ENCODE measurements at regions not wholly inside any gene's neighbourhood (a gene's known extent, or its start where the extent isn't known, plus 50 kb on each side); places are given as distances from the start of the nearest gene placed in this dataset.
"Not testable (repeated sequence)": the region's sequence is repeated elsewhere in the genome, so short reads cannot be mapped to it uniquely, and the experiment has no call there.

DNA sequence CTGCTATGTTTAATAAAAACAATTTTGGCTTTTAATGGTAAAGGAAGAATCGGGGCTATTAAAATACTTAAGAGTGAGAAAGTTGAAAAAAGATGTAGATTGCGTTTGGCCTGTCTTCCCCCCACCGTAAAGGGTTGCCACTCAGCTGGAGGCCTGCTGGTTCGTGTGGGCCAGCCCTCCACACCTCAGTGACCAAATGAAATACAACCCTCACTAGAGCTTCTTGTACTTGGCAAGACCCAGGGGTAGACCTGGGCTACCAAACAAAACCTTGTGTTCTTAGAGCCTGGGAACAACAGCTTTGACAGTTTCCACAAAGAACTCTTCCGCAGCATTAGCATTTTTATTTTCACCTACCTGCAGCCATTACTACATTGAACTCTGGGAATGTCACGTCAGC, 152.8 kb upstream of the PABPC3 start:
- H4K5ac ChIP-seq (ENCODE audit: low read length) = no peak overlapping the region
- no peak overlapping the region for H3K9ac ChIP-seq (ENCODE audit: low read length)
- no peak for DNase-seq
- H3K4ac ChIP-seq (ENCODE audit: low read depth, low read length) = no peak overlapping the region
- no peaks in the 10 kb centered on the region for H3K79me2 ChIP-seq (ENCODE audit: control insufficient read depth, insufficient read depth, low read length)
- H3K18ac ChIP-seq (ENCODE audit: low read length) = no peak overlapping the region
- no peak overlapping the region for H4K8ac ChIP-seq (ENCODE audit: low read depth, low read length)
- no peak overlapping the region for H3K27ac ChIP-seq (ENCODE audit: low read depth, low read length)
- no peak overlapping the region for H3K56ac ChIP-seq (ENCODE audit: low read length)
- H3K4me1 ChIP-seq (ENCODE audit: control insufficient read depth, low read depth, low read length) = no peaks in the 10 kb centered on the region
- no peak overlapping the region for H2AK5ac ChIP-seq (ENCODE audit: low read length)
- WGBS (ENCODE audit: extremely low coverage, insufficient coverage, low lambda C conversion rate) = no CpG with 5 or more reads among the region's 6 CpGs
- no peak overlapping the region for H3K4me3 ChIP-seq (ENCODE audit: low read length)
- H3K79me1 ChIP-seq (ENCODE audit: low read length) = no peaks in the 10 kb centered on the region
- H2BK5ac ChIP-seq (ENCODE audit: low read length) = no peak overlapping the region
- H2BK120ac ChIP-seq (ENCODE audit: low read depth, low read length) = no peak overlapping the region
- H2BK15ac ChIP-seq (replicated peaks; ENCODE audit: low read depth) = no peak overlapping the region
- H3K36me3 ChIP-seq (ENCODE audit: control insufficient read depth, insufficient read depth, low read length) = no peaks in the 10 kb centered on the region
- no peaks in the 10 kb centered on the region for H3K27me3 ChIP-seq (ENCODE audit: insufficient read depth, low read length, poor library complexity)
- no peak overlapping the region for H3K23ac ChIP-seq (ENCODE audit: low read length)
- H3K4me2 ChIP-seq (ENCODE audit: low read length) = no peak overlapping the region

DNA sequence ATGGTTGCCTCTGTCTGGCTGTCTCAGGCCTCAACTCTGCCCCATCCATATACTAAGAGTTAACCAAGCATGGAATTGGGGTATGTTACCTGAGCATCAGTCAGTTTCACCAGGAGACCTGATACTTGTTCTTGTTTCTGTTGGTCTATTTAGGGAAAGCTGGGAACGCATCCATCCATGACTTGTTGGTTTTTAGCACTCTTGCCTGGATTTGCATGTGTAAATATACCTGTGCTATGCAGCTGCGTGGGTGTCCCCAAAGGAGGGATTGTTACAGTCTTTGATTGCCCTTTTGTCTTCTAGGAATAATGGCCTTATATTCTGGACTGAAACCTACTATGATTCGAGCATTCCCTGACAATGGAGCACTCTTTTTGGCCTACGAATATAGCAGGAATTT, 151.9 kb upstream of the PABPC3 start:
- H4K8ac ChIP-seq (ENCODE audit: low read depth, low read length); H3K79me2 ChIP-seq (ENCODE audit: control insufficient read depth, insufficient read depth, low read length); DNase-seq; H3K4ac ChIP-seq (ENCODE audit: low read depth, low read length); H3K56ac ChIP-seq (ENCODE audit: low read length); H3K27me3 ChIP-seq (ENCODE audit: insufficient read depth, low read length, poor library complexity); H3K4me1 ChIP-seq (ENCODE audit: control insufficient read depth, low read depth, low read length); H3K23ac ChIP-seq (ENCODE audit: low read length); H3K27ac ChIP-seq (ENCODE audit: low read depth, low read length); H4K5ac ChIP-seq (ENCODE audit: low read length); H3K9ac ChIP-seq (ENCODE audit: low read length); H2AK5ac ChIP-seq (ENCODE audit: low read length); H2BK15ac ChIP-seq (replicated peaks; ENCODE audit: low read depth); H3K79me1 ChIP-seq (ENCODE audit: low read length); H2BK120ac ChIP-seq (ENCODE audit: low read depth, low read length); H3K36me3 ChIP-seq (ENCODE audit: control insufficient read depth, insufficient read depth, low read length); H3K18ac ChIP-seq (ENCODE audit: low read length); H3K4me3 ChIP-seq (ENCODE audit: low read length); H3K4me2 ChIP-seq (ENCODE audit: low read length); H2BK5ac ChIP-seq (ENCODE audit: low read length): not testable (repeated sequence)
- WGBS (ENCODE audit: extremely low coverage, insufficient coverage, low lambda C conversion rate) = no CpG with 5 or more reads among the region's 4 CpGs

DNA sequence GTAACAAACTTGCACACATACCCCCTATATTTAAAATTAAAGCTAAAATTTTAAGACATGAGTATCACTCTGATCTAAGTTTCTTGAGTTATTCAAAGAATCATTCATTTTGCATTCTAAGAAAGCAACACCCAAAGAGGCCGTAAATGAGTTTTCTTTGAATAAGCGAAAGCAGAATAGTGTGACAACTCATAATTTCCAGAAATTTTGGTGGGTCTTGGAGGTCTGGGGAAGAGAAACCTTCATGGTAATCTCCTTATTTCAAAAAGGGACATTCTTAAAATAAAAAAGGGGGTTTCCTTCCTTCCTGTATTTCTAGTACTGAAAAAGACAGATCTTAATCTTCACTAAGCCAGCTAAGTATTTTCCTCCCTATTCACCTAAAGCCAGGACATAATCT, 147.0 kb upstream of the PABPC3 start:
- not testable (repeated sequence) for H4K5ac ChIP-seq (ENCODE audit: low read length); H3K18ac ChIP-seq (ENCODE audit: low read length); H3K27ac ChIP-seq (ENCODE audit: low read depth, low read length); H2BK15ac ChIP-seq (replicated peaks; ENCODE audit: low read depth); H3K4me1 ChIP-seq (ENCODE audit: control insufficient read depth, low read depth, low read length); H3K79me2 ChIP-seq (ENCODE audit: control insufficient read depth, insufficient read depth, low read length); H2BK120ac ChIP-seq (ENCODE audit: low read depth, low read length); H3K9ac ChIP-seq (ENCODE audit: low read length); H3K79me1 ChIP-seq (ENCODE audit: low read length); H3K56ac ChIP-seq (ENCODE audit: low read length); H3K4me3 ChIP-seq (ENCODE audit: low read length); H3K23ac ChIP-seq (ENCODE audit: low read length); H3K27me3 ChIP-seq (ENCODE audit: insufficient read depth, low read length, poor library complexity); H3K36me3 ChIP-seq (ENCODE audit: control insufficient read depth, insufficient read depth, low read length); H2BK5ac ChIP-seq (ENCODE audit: low read length); H3K4ac ChIP-seq (ENCODE audit: low read depth, low read length); DNase-seq; H2AK5ac ChIP-seq (ENCODE audit: low read length); H4K8ac ChIP-seq (ENCODE audit: low read depth, low read length); H3K4me2 ChIP-seq (ENCODE audit: low read length)
- WGBS (ENCODE audit: extremely low coverage, insufficient coverage, low lambda C conversion rate) = no CpG with 5 or more reads among the region's 2 CpGs

DNA sequence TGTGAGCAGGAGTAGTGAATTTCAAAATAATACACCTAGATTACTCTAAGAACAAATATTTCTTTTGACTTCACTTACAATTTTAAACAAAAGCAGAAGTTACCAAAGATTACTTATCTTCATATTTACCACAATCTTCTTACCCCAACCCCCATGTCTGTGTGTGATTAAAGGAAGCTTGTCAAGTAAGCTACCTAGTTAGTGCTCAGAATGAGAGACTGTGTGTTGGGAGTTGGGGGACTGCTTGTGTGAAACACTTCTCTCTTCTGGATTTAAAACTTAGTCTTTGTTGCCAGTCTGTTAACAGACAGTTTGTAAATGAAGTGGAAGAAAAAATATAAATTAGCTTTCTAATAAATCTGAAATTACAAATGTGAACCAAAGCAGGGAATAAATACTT, 145.3 kb upstream of the PABPC3 start:
- DNase-seq; H3K36me3 ChIP-seq (ENCODE audit: control insufficient read depth, insufficient read depth, low read length); H3K4me2 ChIP-seq (ENCODE audit: low read length); H4K8ac ChIP-seq (ENCODE audit: low read depth, low read length); H2AK5ac ChIP-seq (ENCODE audit: low read length); H2BK120ac ChIP-seq (ENCODE audit: low read depth, low read length); H3K79me2 ChIP-seq (ENCODE audit: control insufficient read depth, insufficient read depth, low read length); H3K23ac ChIP-seq (ENCODE audit: low read length); H3K27me3 ChIP-seq (ENCODE audit: insufficient read depth, low read length, poor library complexity); H4K5ac ChIP-seq (ENCODE audit: low read length); H3K4ac ChIP-seq (ENCODE audit: low read depth, low read length); H3K9ac ChIP-seq (ENCODE audit: low read length); H3K18ac ChIP-seq (ENCODE audit: low read length); H3K4me1 ChIP-seq (ENCODE audit: control insufficient read depth, low read depth, low read length); H3K56ac ChIP-seq (ENCODE audit: low read length); H2BK5ac ChIP-seq (ENCODE audit: low read length); H2BK15ac ChIP-seq (replicated peaks; ENCODE audit: low read depth); H3K27ac ChIP-seq (ENCODE audit: low read depth, low read length); H3K79me1 ChIP-seq (ENCODE audit: low read length); H3K4me3 ChIP-seq (ENCODE audit: low read length): not testable (repeated sequence)

DNA sequence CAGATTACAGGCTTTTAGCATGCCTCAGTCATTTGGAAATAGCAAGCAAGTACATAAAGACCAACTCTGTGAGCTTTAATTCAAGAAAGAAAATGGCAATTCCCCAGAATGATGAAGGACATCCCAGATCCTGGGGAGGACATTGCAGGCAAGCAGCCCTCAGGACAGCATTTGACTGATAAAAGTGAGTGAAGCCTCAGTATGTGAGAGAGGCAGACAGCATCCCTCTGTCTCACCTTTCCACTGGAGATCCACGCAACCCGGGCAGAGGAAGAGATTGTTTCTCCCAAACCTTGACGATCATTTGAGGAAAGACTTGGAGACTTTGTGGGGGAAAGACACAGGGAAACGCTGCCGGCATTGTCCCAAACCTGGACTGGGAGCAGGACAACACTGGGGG, 128.0 kb upstream of the PABPC3 start:
- not testable (repeated sequence) for H3K27me3 ChIP-seq (ENCODE audit: insufficient read depth, low read length, poor library complexity); H4K8ac ChIP-seq (ENCODE audit: low read depth, low read length); H4K5ac ChIP-seq (ENCODE audit: low read length); H3K27ac ChIP-seq (ENCODE audit: low read depth, low read length); H2BK120ac ChIP-seq (ENCODE audit: low read depth, low read length); H3K79me1 ChIP-seq (ENCODE audit: low read length); H3K79me2 ChIP-seq (ENCODE audit: control insufficient read depth, insufficient read depth, low read length); H3K23ac ChIP-seq (ENCODE audit: low read length); H3K4me1 ChIP-seq (ENCODE audit: control insufficient read depth, low read depth, low read length); H2BK15ac ChIP-seq (replicated peaks; ENCODE audit: low read depth); H2AK5ac ChIP-seq (ENCODE audit: low read length); H3K18ac ChIP-seq (ENCODE audit: low read length); H3K4ac ChIP-seq (ENCODE audit: low read depth, low read length); H3K36me3 ChIP-seq (ENCODE audit: control insufficient read depth, insufficient read depth, low read length)
- peak overlapping the region; percentile 51 for H3K4me3 ChIP-seq (ENCODE audit: low read length)
- WGBS (ENCODE audit: extremely low coverage, insufficient coverage, low lambda C conversion rate) = no CpG with 5 or more reads among the region's 5 CpGs
- H3K56ac ChIP-seq (ENCODE audit: low read length) = peak overlapping the region; percentile 86
- peak; percentile 28 for DNase-seq
- peak overlapping the region; percentile 82 for H3K9ac ChIP-seq (ENCODE audit: low read length)
- H3K4me2 ChIP-seq (ENCODE audit: low read length) = peak overlapping the region; percentile 61
- H2BK5ac ChIP-seq (ENCODE audit: low read length) = peak overlapping the region; percentile 59

DNA sequence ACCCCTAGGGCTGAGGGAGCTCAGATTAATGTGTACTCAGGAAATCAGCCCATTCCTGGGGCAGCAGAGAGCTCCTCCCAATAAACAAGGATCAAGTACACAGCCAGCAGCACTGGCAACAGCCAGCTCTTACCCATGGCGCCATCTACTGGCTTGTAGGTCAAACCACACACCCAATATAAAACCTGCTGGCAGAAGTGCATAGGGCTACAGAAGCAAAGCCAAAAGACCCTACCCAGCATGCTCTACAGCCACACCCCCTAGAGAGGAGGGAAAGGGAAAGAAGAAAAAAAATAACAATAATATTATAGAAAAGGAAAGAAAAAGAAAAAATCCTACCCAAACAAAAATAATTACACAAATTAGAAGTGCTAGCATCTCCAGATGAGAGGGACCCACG, 127.5 kb upstream of the PABPC3 start:
- H2BK15ac ChIP-seq (replicated peaks; ENCODE audit: low read depth); H3K4me3 ChIP-seq (ENCODE audit: low read length); H2BK120ac ChIP-seq (ENCODE audit: low read depth, low read length); H3K27ac ChIP-seq (ENCODE audit: low read depth, low read length); H3K4me1 ChIP-seq (ENCODE audit: control insufficient read depth, low read depth, low read length); H3K27me3 ChIP-seq (ENCODE audit: insufficient read depth, low read length, poor library complexity); H2BK5ac ChIP-seq (ENCODE audit: low read length); H2AK5ac ChIP-seq (ENCODE audit: low read length); H3K4ac ChIP-seq (ENCODE audit: low read depth, low read length); H3K9ac ChIP-seq (ENCODE audit: low read length); H3K4me2 ChIP-seq (ENCODE audit: low read length); H4K5ac ChIP-seq (ENCODE audit: low read length); H3K18ac ChIP-seq (ENCODE audit: low read length); H3K23ac ChIP-seq (ENCODE audit: low read length); H3K56ac ChIP-seq (ENCODE audit: low read length); H4K8ac ChIP-seq (ENCODE audit: low read depth, low read length); H3K79me1 ChIP-seq (ENCODE audit: low read length); H3K36me3 ChIP-seq (ENCODE audit: control insufficient read depth, insufficient read depth, low read length); H3K79me2 ChIP-seq (ENCODE audit: control insufficient read depth, insufficient read depth, low read length): not testable (repeated sequence)
- WGBS (ENCODE audit: extremely low coverage, insufficient coverage, low lambda C conversion rate) = no CpG with 5 or more reads among the region's 2 CpGs
- DNase-seq = peak; percentile 73
